ENCODE measurements at regions not wholly inside any gene's neighbourhood (a gene's known extent, or its start where the extent isn't known, plus 50 kb on each side); places are given as distances from the start of the nearest gene placed in this dataset.
"Not testable (repeated sequence)": the region's sequence is repeated elsewhere in the genome, so short reads cannot be mapped to it uniquely, and the experiment has no call there.

GRCh38 chr2:154507186-154507585 is 191.3 kb upstream of the KCNJ3 start:
- no peak for DNase-seq
- Histone ChIP-seq H3K27ac (no peak overlapping the region), H3K4me3 (ENCODE audit: low read depth, low read length) (no peak overlapping the region), H3K36me3 (replicated peaks) (no peaks in the 10 kb centered on the region), H3K27me3 (replicated peaks) (no peaks in the 10 kb centered on the region)
- TF ChIP-seq CTCF (IDR thresholded peaks at IDR 0.05; ENCODE audit: low read depth, low read length, missing control alignments) = no peak
- in situ Hi-C loops (cut with HindIII; ENCODE audit: low pct_ligation_motif_present, low sequenced_read_pairs) = no loop called here

- no peak for DNase-seq
- Histone ChIP-seq H3K27me3 (replicated peaks) (no peaks in the 10 kb centered on the region), H3K27ac (no peak overlapping the region), H3K36me3 (replicated peaks) (no peaks in the 10 kb centered on the region), H3K4me3 (ENCODE audit: low read depth, low read length) (no peak overlapping the region)
- TF ChIP-seq CTCF (IDR thresholded peaks at IDR 0.05; ENCODE audit: low read depth, low read length, missing control alignments) = no peak
- in situ Hi-C loops (cut with HindIII; ENCODE audit: low pct_ligation_motif_present, low sequenced_read_pairs) = no loop called here
Observed at GRCh38 chr2:154518872-154519271, 179.6 kb upstream of the KCNJ3 start.

- in situ Hi-C loops (cut with HindIII; ENCODE audit: low pct_ligation_motif_present, low sequenced_read_pairs); DNase-seq; H3K4me3 ChIP-seq (ENCODE audit: low read depth, low read length); H3K27ac ChIP-seq; H3K27me3 ChIP-seq (replicated peaks); H3K36me3 ChIP-seq (replicated peaks): not testable (repeated sequence)
Observed at GRCh38 chr2:154520951-154521350, 177.5 kb upstream of the KCNJ3 start.

- H3K27ac ChIP-seq = no peak overlapping the region
- no peak for DNase-seq
- in situ Hi-C loops (cut with HindIII; ENCODE audit: low pct_ligation_motif_present, low sequenced_read_pairs) = no loop called here
- H3K4me3 ChIP-seq (ENCODE audit: low read depth, low read length) = no peak overlapping the region
- no peaks in the 10 kb centered on the region for H3K27me3 ChIP-seq (replicated peaks)
- no peak for TF ChIP-seq CTCF (IDR thresholded peaks at IDR 0.05; ENCODE audit: low read depth, low read length, missing control alignments)
- no peaks in the 10 kb centered on the region for H3K36me3 ChIP-seq (replicated peaks)
Observed at GRCh38 chr2:154526234-154526633, 172.3 kb upstream of the KCNJ3 start.

GRCh38 chr2:154527962-154528361 is 170.5 kb upstream of the KCNJ3 start:
- in situ Hi-C loops (cut with HindIII; ENCODE audit: low pct_ligation_motif_present, low sequenced_read_pairs) = no loop called here
- no peak overlapping the region for H3K27ac ChIP-seq
- H3K4me3 ChIP-seq (ENCODE audit: low read depth, low read length) = no peak overlapping the region
- no peak for DNase-seq
- no peak for TF ChIP-seq CTCF (IDR thresholded peaks at IDR 0.05; ENCODE audit: low read depth, low read length, missing control alignments)
- no peaks in the 10 kb centered on the region for H3K27me3 ChIP-seq (replicated peaks)
- H3K36me3 ChIP-seq (replicated peaks) = no peaks in the 10 kb centered on the region

- TF ChIP-seq CTCF (IDR thresholded peaks at IDR 0.05; ENCODE audit: low read depth, low read length, missing control alignments) = no peak
- Histone ChIP-seq H3K36me3 (replicated peaks) (no peaks in the 10 kb centered on the region), H3K4me3 (ENCODE audit: low read depth, low read length) (no peak overlapping the region), H3K27me3 (replicated peaks) (no peaks in the 10 kb centered on the region), H3K27ac (no peak overlapping the region)
- in situ Hi-C loops (cut with HindIII; ENCODE audit: low pct_ligation_motif_present, low sequenced_read_pairs) = no loop called here
- DNase-seq = no peak
Observed at GRCh38 chr2:154532004-154532403, 166.5 kb upstream of the KCNJ3 start.

Data from brain microvascular endothelial cell (primary cell).